Left kidney (tissue), 1 donor: ENCODE measurements at regions not wholly inside any gene's neighbourhood (a gene's known extent, or its start where the extent isn't known, plus 50 kb on each side); places are given as distances from the start of the nearest gene placed in this dataset.
"Not testable (repeated sequence)": the region's sequence is repeated elsewhere in the genome, so short reads cannot be mapped to it uniquely, and the experiment has no call there.

Source experiments
- DNase-seq: peaks from one replicate; pipeline ENCODE4 v3.0.0-alpha.2; 2013

GRCh38 chr21:35465741-35466140 lies 416.6 kb upstream of the RUNX1 start:
- DNase-seq: no peak

- DNase-seq: no peak
These were observed 412.6 kb upstream of the RUNX1 start for GRCh38 chr21:35461700-35462099.

- no peak for DNase-seq
These were observed 411.3 kb upstream of the RUNX1 start for GRCh38 chr21:35460441-35460840.

- no peak for DNase-seq
These were observed 409.3 kb upstream of the RUNX1 start for GRCh38 chr21:35458405-35458804.

- DNase-seq: no peak
These were observed 408.1 kb upstream of the RUNX1 start for GRCh38 chr21:35457097-35457804.

- no peak for DNase-seq
These were observed 402.2 kb upstream of the RUNX1 start for GRCh38 chr21:35451276-35451675.

GRCh38 chr21:35450830-35451229 lies 401.7 kb upstream of the RUNX1 start:
- DNase-seq: no peak

GRCh38 chr21:35449846-35450245 lies 400.7 kb upstream of the RUNX1 start:
- no peak for DNase-seq

GRCh38 chr21:35448876-35449599 lies 399.9 kb upstream of the RUNX1 start:
- DNase-seq: no peak

GRCh38 chr21:35444391-35444790 lies 395.3 kb upstream of the RUNX1 start:
- DNase-seq: no peak

GRCh38 chr21:35441868-35442582 lies 392.9 kb upstream of the RUNX1 start:
- no peak for DNase-seq

GRCh38 chr21:35438643-35439404 lies 389.7 kb upstream of the RUNX1 start:
- no peak for DNase-seq

GRCh38 chr21:35437941-35438340 lies 388.8 kb upstream of the RUNX1 start:
- no peak for DNase-seq

- no peak for DNase-seq
These were observed 387.8 kb upstream of the RUNX1 start for GRCh38 chr21:35436899-35437298.

GRCh38 chr21:35432601-35433000 lies 383.5 kb upstream of the RUNX1 start:
- not testable (repeated sequence) for DNase-seq

- DNase-seq: no peak
These were observed 381.2 kb upstream of the RUNX1 start for GRCh38 chr21:35430260-35430659.

GRCh38 chr21:35428937-35429336 lies 379.8 kb upstream of the RUNX1 start:
- DNase-seq: no peak

- DNase-seq: no peak
These were observed 379.4 kb upstream of the RUNX1 start for GRCh38 chr21:35428489-35428888.

- DNase-seq: no peak
These were observed 378.9 kb upstream of the RUNX1 start for GRCh38 chr21:35428001-35428320.

GRCh38 chr21:35427320-35428000 lies 378.4 kb upstream of the RUNX1 start:
- no peak for DNase-seq

- DNase-seq: no peak
These were observed 377.8 kb upstream of the RUNX1 start for GRCh38 chr21:35426897-35427296.

- no peak for DNase-seq
These were observed 377.4 kb upstream of the RUNX1 start for GRCh38 chr21:35426469-35426868.
